HG03280 (cell line): ENCODE measurements at regions not wholly inside any gene's neighbourhood (a gene's known extent, or its start where the extent isn't known, plus 50 kb on each side); places are given as distances from the start of the nearest gene placed in this dataset.
"Not testable (repeated sequence)": the region's sequence is repeated elsewhere in the genome, so short reads cannot be mapped to it uniquely, and the experiment has no call there.

Experiments used
- ATAC-seq: cut with Tn5 transposase; IDR thresholded peaks from one replicate; pipeline ENCODE4 v1.9.1; 2021; ENCODE audit warnings: mild to moderate bottlenecking, moderate library complexity; ENCODE audit not compliant: unreplicated experiment

DNA sequence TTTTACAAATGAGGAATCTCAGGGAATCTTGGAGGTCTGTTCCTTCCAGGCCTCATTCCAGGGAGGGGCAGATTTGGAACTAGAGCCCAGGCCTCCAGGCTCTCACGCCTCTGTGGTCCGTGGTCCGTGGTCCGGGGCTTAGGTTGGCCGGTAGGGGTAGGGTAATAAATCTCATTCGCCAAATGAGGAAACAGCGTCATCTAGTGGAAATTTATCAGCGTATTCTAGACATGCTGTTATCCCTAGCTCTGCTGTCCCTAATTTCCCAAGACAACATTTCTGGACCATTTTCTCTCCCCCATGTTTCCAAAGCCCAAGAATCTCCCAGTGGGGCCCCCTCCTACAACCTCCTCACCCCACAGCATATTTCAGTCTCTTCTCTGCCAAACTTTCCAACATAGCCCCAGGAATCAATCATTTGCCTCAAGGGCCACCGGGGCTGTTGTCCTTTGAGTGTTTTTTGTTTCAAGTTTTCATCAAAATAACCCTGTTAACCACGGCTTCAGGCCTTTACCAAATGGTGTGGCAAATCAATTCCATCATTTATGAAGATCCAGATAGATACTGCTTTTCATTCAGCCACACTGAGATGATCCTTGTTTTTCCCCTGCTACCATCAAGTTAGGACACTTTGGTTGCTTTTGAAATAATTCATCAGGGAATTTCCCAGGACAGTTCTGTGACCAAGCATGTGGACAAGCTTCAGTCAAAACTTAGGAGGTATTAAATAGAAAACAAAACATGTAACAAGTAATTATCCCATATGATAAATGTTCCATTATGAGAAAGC lies 126.8 kb downstream of the ALDH8A1 start:
- peak; percentile 79 for ATAC-seq

DNA sequence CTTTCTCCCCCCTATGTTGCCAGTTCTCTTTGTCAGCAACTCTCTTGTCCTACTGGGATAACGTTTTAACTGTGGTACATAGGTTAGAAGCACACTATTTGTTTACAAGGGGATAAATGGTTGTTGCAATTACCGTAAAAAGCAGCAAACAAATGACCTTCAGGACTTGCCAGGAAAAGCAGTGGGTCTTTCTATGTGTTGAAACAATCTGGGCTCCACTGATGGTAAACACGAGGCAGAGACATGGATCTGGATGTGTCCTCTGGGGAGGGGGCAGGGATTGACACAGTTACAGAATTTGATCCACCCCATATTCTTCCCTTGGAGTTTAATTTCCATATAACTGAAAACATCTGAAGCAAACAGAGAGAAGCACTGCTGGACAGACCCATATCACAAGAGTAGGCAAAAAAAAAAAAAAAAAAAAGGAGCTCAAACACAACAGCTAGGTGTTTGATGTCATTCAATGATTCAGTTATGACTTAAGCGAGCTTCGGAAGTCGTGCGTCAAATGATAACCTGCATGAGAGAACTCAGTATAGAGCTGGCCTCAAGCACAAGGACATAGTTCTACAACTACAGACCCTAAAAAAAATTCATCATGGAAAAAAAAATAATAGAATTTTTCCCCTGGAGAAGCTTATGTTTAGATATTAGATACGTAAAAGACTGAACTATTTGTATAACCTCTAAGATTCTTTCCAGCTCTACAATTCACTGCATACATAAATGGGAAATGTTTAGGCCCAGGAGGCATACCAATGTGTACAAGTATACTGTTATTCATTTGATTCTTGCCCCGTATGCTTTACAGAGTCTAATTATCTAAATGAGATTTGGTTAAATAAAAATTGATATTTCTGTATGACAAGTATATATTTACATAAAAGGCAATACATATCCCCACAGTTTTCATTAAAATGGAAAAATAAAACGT lies 127.7 kb downstream of the ALDH8A1 start:
- ATAC-seq, result no peak

GRCh38 chr6:134821397-134821796 lies 128.5 kb downstream of the ALDH8A1 start:
- no peak for ATAC-seq

DNA sequence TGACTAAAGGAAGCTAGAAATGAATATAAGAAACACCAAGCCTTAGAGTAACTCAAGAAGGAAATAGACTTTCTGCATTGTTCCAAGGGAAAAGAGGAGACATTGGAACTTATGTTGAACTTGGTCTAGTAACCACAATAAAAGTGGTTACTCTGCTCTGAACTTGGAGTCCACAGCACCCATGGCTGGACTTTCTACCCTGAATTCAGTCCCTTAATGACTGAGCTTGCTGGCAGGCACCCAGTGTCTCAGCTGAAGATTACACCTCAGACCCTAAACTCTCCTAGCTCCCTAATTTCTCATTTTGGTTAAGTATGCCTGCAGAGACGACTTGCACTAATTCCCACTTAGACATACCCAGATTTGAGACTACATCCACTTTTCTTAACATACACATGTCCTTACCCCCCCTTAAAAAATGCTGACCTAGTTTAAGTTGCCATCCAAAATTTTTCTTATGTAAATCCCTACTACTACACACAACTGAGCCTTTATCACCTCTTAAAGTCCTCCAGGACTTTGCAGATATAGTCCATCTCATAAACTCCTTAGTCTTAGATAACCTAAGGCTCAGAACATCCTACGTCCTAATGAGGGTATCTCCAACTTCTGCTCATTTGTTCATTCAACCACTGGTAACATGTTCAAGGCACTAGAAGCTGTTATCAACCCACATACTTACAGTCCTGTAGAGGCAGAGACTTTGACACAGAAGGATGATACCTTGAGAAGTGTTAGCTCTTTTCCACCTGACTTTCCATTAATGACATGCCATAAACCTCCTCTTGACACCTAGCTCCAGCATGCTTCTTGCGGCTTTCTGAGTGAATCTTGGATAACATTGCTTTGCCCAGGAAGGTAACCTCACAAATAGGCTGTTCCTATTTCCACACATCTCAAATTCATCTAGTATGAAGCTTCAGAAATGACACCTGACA lies 129.8 kb downstream of the ALDH8A1 start:
- ATAC-seq, result no peak

DNA sequence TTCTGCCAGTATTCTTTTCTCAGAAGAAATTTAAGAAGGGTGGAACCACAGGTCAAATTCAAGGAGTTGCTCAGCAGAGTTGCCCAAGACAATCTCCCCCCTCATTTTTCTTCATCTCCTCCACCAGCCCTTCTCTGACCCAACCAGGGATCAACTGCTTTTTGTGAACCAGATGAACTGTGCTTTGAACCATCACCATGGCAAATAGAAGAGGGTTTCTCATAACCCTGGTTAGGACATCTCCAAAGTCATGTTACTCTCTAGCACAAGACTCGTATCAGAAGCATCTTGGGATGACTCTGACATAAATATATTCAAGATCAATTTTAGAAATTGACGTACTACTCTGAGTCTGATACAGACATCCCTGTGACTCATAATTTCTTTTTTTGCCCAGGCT lies 130.7 kb downstream of the ALDH8A1 start:
- no peak for ATAC-seq

GRCh38 chr6:134817448-134817847 lies 132.5 kb downstream of the ALDH8A1 start:
- ATAC-seq, result no peak

DNA sequence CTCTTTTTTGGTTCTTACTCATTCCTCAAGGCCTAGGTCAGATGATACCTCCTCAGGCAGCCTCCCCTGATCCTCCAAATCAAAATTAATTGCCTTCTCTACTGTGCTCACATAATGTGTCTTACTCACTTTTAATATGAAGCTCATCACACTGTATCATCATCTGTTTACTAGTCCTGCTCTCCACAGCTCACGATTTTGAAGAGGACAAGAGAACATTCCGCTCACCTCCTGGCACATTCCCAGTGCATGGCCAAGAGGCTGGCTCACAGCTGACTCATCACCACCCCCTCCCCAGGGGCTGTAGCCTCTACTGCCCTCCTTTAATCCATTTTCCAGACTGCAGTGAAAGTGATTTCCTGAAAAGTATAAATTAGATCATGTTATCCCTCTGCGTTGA lies 133.1 kb downstream of the ALDH8A1 start:
- no peak for ATAC-seq

DNA sequence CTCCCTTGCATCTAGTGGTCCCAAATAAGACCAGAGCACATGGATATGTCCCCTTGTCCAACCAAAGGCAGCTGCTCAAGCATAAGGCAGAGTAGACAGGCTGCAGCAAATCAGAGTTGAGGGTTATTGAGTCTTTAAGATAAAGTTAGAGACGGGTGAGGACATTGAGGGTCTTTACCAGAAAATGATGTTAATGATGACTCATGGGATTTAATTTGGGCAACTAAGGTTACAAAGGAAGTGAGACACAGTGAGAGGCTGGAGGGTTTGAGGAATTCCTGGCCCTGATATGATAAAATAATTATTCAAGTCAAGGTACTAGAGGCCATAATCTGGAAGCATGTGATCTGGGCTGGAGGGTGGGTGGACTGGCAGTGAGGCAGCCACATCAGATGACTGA lies 133.6 kb downstream of the ALDH8A1 start:
- no peak for ATAC-seq

GRCh38 chr6:134814076-134814695 lies 135.7 kb downstream of the ALDH8A1 start:
- no peak for ATAC-seq

GRCh38 chr6:134813146-134813545 lies 136.8 kb downstream of the ALDH8A1 start:
- no peak for ATAC-seq

DNA sequence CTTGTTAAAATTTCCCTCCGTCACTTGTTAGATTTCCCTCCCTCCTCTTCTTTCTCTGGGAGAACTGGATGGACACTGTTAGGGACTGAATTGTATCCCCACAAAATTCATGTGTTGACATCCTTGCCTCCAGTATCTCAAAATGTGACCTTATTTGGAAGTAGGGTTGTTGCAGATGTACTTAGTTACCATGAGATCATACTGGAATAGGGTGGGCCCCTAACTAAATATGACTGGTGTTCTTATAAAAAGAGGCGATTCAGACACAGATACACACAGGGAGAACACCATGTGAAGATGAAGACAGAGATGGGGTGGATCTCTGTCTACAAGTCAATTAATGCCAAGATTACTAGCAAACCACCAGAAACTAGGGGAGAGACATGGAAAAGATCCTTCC lies 139.5 kb downstream of the ALDH8A1 start:
- no peak for ATAC-seq

- no peak for ATAC-seq
Measured at GRCh38 chr6:134809130-134809529, 140.8 kb downstream of the ALDH8A1 start.

DNA sequence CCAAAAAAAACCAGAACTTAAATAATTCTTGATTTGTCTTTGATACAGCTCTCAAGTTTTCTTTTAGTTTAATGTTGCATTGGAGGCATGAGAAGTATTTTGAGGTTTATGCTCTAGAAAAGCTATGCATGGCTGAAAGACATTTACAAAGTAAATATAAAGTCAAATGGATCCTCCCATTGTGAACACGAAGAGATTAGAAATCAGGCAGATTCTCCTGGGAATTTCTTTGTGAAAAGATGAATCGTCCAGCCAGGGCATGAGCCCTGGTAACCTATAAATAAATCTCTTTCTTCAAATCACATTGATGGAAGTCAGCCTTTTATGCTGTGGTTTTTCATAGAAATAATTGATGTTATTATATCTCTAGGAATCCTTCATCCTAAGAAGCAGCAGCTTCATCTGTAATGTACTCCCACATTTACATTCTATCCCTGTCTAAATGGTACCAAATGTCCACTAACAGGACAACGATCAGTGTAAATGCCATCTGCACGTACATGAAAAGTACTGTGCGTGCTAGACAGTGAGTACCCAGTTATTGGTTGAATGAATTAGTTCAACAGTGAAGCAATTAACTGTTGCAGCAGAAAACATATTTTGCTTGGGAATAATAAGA lies 143.6 kb downstream of the ALDH8A1 start:
- no peak for ATAC-seq

DNA sequence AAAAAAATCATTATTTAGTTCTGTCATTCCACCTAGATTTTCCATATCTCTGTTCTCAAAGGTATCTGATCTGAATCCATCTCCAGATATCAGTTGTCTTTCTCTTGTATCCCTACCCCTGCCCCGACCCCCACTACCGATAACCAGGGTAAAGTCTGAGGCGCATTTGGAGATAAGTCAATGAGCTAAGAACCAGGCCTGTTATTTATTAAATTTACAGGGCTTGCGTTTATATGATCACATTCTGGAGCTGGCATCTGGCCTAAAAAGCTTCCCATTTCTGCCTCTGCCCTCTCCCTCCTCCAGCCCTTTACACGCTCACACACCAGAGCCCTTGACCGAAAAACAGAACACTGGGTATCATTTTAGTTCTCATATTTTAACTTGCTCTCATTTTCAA lies 144.7 kb downstream of the ALDH8A1 start:
- ATAC-seq, result no peak

DNA sequence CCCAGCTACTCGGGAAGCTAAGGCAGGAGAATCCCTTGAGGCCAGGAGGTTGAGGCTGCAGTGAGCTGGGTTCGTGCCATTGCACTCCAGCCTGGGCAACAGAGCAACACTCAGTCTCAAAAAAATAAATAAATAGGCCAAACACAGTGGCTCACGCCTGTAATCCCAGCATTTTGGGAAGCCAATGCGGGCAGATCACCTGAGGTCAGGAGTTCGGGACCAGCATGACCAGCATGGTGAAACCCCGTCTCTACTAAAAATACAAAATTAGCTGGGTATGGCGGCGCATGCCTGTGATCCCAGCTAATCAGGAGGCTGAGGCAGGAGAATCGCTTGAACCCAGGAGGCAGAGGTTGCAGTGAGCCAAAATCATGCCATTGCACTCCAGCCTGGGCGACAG lies 145.6 kb downstream of the ALDH8A1 start:
- not testable (repeated sequence) for ATAC-seq

DNA sequence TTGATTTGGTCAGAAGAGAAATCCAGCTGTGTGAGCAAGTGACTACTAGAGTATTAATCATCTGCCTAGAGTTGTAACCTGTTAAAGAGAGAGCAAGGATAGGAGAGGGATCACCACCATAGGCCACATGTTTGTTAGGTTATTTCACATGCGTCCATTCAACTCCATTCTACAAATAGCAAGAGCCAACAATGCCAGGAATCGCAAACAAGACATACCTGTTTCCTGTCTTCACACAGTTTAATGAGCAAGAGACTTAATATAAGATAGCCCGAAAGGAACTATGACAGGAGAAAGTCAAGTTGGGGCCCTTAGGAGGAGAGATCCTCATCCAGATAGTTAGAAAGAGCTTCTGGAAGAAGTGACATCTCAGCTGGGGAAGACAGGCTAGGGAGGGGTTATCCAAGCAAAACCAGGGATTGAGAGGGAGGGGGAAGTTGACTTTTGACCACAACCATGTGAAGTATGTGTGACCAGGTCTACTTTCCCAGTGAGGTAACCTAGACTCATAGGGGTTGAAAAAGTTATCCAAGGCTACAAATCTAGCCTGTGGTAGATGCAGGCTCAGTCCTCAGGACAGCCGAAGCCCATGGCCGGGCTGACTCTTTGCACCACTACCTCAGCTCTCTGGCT lies 147.4 kb downstream of the ALDH8A1 start:
- no peak for ATAC-seq

GRCh38 chr6:134797400-134798113 lies 152.3 kb downstream of the ALDH8A1 start:
- ATAC-seq, result no peak

GRCh38 chr6:134795691-134796090 lies 154.2 kb downstream of the ALDH8A1 start:
- no peak for ATAC-seq

GRCh38 chr6:134795001-134795400 lies 154.9 kb downstream of the ALDH8A1 start:
- no peak for ATAC-seq
